ENCODE measurements at regions not wholly inside any gene's neighbourhood (a gene's known extent, or its start where the extent isn't known, plus 50 kb on each side); places are given as distances from the start of the nearest gene placed in this dataset.
A peak's percentile ranks its signal among the peaks of the same experiment; 100 is the strongest.

GRCh38 chr3:106176734-106177133 is 307.9 kb upstream of the CBLB start:
- no peak for DNase-seq

- no peak for DNase-seq
These were observed 314.2 kb upstream of the CBLB start for GRCh38 chr3:106182950-106183511.

DNA sequence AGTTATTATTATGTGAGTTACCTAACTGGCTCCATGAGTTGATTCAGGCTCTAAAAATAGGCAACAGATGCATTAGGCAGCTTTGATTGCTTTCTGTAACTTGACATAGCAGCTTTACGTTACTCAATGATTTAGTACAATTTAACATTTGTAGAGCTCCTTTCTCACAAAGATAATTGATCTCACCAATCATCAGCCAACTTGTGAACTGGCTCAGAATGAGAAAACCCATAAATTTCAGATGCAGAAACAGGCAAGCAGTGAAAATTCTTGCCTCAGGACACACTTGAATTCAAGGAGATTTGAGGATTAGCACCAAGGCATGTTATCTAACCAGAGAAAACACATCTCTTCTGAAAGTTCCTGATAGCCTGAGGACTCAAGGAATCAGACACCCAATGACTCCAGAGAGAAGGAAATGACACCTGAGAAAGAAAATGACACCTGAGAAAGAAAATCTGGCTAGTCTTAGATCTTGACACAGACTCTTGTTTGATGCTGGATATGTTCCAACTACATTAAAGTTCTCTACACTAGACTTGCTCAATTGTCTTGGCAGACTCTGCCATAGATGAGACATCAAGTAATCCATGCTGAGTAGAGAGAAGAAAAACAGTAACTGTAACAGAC is 315.1 kb upstream of the CBLB start:
- DNase-seq = no peak

- no peak for DNase-seq
These were observed 316.0 kb upstream of the CBLB start for GRCh38 chr3:106184540-106185457.

DNA sequence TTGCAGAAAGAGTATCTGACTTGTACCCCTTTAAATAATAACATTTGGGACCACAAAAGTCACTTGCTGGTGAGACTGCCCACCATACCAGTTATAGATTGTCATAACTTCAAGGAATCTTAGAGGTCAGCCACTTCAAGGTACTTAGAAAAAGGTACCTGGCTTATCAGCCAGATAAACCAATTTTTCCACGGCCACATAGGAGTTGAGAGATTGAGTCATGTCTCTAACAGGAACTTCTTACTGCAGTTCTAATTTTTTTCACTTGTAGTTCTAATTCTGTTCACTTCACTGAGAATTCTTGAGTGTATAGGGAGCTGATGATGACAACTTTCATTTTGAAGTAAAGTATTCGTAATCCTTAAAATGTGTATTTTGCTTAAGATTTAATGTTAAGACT is 317.1 kb upstream of the CBLB start:
- DNase-seq = no peak

DNA sequence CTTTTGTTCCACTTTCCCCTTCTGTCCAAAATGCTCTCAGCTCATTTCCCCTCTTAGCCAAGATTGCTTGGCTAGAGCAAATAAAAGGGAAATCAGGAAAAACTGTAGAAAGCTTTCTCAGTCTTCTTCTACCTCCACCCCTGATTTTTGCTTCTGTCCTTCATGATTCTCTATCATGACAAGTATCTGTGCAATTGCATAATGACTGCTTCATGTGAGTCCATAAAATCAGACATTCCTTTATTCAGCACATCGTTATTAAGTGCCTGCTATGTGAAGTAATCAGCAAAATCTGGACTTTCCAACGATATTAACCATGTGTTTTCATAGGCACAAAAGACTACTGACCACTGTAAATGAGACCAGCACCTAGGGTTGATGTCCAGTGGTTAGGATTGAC is 321.5 kb upstream of the CBLB start:
- DNase-seq = no peak

DNA sequence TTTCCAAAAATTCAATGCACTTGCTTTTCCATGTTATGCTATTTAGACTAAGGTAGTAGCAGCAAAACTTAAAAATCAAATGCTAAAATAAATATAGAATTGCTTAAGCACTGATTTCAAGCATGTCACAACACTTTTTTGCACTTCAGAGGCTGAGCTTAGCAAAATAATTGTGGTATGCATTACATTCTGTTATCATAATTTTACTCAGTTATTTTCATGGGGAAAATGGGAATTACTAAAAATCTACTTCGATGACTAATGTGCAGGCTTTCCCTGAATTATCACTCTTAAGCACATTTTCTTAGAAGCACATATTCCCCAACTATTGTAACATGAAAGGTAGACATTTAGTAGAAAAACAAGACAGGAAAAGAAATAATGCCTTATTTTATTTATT is 322.4 kb upstream of the CBLB start:
- DNase-seq = no peak

DNA sequence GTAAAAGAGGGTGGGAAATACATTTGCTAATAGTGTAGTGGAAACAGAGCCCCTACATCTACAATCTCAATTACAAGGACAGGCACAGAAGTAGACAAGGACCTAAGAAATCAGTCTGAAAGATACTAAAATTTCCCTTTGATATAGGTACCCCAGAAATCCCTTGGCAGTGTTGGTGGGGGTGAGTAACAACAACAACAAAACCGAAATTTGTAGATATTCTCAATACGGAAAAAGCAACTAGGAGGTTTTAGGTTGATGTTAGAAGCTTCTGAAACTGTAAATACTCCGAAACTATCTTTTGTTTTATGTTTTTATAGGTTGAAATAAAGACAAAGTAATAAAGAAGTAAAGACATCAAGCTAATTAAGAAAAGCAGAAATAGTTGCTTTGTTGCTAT is 323.1 kb upstream of the CBLB start:
- DNase-seq = no peak

- no peak for DNase-seq
These were observed 325.1 kb upstream of the CBLB start for GRCh38 chr3:106193876-106194275.

DNA sequence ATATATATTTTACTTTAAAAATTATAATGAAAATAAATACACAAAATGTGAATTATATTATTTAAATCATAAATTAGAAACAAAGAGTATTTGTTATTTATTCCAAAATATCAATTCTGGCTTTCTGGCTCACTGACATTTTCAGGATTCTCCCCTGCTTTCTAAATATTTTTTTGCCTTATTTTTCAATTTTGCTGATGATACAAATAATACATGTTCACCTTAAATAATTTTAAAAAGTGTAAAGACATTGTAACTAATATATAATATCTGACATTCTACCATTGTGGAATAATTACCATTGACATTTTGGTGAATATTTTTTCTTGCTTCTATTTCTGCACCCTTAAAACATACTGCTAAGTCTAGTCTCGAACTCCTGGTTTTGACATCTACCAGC is 325.9 kb upstream of the CBLB start:
- no peak for DNase-seq

- no peak for DNase-seq
These were observed 328.9 kb upstream of the CBLB start for GRCh38 chr3:106197532-106198194.

DNA sequence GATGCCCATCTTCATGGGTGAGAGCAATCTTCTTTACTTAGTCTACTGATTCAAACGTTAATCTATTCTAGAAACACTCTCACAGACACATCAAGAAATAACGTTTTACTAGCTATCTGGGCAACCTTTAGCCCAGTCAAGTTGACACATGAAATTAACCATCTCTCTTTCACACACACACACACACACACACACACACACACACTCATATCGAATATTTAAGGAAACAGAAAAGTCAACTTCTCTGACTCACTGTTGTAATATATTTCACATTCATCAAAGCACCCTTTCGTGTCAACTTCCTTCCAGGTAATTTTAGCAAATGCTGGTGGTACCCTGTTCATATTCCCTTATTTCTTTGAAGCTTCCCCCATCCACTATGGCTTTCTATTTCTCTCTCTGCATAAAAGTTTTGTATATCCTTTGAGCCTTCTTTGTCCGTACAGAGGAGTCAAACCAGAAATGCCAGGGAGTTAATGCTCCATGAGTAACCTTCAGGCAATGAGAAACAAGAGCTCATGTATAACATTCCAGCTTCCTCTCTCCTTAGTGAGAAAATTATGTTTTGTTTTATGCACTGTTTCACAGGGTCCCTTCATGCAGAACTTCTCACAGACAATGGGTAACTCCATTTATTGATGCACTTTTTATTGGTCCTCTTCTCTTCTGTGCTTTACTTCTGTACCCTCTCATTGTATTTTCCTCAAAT is 335.5 kb upstream of the CBLB start:
- no peak for DNase-seq

DNA sequence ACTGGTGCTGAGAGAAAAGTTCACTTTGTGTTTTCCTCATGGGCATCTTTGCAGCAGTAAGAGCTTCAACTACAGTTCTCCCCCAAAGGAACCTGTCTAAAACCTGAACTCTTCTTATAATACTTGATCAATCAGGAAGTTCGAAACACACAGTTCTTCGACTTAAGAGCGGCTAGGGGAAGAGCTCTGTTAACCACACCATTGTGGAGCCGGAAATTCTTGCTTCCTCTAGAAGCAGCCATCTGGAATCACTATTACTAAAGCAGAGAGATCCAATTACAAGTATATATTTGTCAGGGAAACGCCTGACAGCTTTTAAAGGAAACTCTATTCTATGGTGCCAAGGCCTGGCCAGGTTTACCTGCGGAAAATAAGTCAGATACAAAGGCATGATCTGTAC is 337.3 kb upstream of the CBLB start:
- peak; percentile 77 for DNase-seq

DNA sequence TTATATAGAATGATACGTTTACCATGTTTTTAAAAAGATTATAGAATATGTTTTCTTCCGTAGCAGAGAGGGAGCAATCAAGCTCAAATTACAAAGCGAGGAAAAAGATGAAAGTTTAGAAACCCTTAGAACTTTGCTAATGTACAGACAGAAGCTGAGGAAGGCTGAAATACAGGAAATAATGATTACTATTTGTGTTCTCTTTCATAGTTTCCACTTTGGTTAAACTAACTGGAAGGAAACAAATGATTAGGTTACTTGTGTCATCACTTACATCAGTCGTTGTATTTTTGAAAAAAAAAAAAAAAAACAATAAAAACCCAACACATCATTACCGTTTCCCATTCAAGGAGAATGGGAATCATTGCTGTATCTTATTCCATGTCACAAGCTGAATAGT is 337.8 kb upstream of the CBLB start:
- no peak for DNase-seq

GRCh38 chr3:106208251-106208650 is 339.4 kb upstream of the CBLB start:
- peak; percentile 29 for DNase-seq

- no peak for DNase-seq
These were observed 340.2 kb upstream of the CBLB start for GRCh38 chr3:106208967-106209366.

- DNase-seq = no peak
These were observed 340.7 kb upstream of the CBLB start for GRCh38 chr3:106209482-106209881.

DNA sequence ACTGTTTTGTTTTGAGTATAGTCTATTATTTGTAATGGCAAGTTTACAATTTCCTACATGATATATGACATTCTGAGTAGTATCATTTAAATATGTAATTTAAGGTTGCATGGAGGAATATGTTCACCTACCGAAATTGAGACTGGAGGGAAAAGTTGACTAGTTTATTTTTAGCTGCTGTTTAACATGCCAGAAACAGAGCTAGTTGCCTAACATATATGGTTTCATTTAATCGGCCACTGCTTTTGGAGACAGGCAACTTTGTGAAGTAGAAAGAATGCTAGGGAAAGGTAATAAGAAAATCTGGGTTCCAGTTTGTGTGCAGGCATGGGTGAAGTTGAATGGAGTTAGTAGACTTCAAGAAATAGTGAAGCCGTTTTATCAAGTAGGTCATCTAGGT is 342.1 kb upstream of the CBLB start:
- DNase-seq = no peak

GRCh38 chr3:106212665-106213222 is 343.9 kb upstream of the CBLB start:
- no peak for DNase-seq

- no peak for DNase-seq
These were observed 345.1 kb upstream of the CBLB start for GRCh38 chr3:106213954-106214353.

- DNase-seq = no peak
These were observed 345.8 kb upstream of the CBLB start for GRCh38 chr3:106214641-106215040.

- DNase-seq = no peak
These were observed 346.2 kb upstream of the CBLB start for GRCh38 chr3:106215047-106215446.

All from skin of body (tissue), 1 donor.